C4-2B (cell line): ENCODE measurements at regions not wholly inside any gene's neighbourhood (a gene's known extent, or its start where the extent isn't known, plus 50 kb on each side); places are given as distances from the start of the nearest gene placed in this dataset.

Experiments used
- ZFX ChIP-seq: fragments of 450-650 bp; IDR thresholded peaks from 2 replicates; pipeline ENCODE4 v1.6.1; 2017
- TF ChIP-seq, protein P1 (sequence below): fragments of 450-650 bp; conservative IDR thresholded peaks from 2 replicates; pipeline ENCODE4 v1.5.1; 2017; ENCODE audit warnings: mild to moderate bottlenecking

GRCh38 chr1:69494221-69494620 lies 73.5 kb upstream of the LRRC7 start:
- TF ChIP-seq, protein P1, sequence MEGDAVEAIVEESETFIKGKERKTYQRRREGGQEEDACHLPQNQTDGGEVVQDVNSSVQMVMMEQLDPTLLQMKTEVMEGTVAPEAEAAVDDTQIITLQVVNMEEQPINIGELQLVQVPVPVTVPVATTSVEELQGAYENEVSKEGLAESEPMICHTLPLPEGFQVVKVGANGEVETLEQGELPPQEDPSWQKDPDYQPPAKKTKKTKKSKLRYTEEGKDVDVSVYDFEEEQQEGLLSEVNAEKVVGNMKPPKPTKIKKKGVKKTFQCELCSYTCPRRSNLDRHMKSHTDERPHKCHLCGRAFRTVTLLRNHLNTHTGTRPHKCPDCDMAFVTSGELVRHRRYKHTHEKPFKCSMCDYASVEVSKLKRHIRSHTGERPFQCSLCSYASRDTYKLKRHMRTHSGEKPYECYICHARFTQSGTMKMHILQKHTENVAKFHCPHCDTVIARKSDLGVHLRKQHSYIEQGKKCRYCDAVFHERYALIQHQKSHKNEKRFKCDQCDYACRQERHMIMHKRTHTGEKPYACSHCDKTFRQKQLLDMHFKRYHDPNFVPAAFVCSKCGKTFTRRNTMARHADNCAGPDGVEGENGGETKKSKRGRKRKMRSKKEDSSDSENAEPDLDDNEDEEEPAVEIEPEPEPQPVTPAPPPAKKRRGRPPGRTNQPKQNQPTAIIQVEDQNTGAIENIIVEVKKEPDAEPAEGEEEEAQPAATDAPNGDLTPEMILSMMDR = no peak
- TF ChIP-seq ZFX = no peak
